ENCODE measurements at regions not wholly inside any gene's neighbourhood (a gene's known extent, or its start where the extent isn't known, plus 50 kb on each side); places are given as distances from the start of the nearest gene placed in this dataset.

- intact Hi-C loops (cut with micrococcal nuclease; ENCODE audit: unreplicated experiment), result no loop called here
- Mint-ChIP-seq H3K27me3 (ENCODE audit: insufficient read depth, unreplicated experiment) (peaks cover 5% of the 10 kb centered on the region), H3K4me3 (ENCODE audit: unreplicated experiment) (no peak overlapping the region), H3K4me1 (ENCODE audit: low read depth, unreplicated experiment) (no peaks in the 10 kb centered on the region), H3K36me3 (ENCODE audit: insufficient read depth, unreplicated experiment) (no peaks in the 10 kb centered on the region), H3K27ac (ENCODE audit: unreplicated experiment) (no peak overlapping the region), H3K9me3 (ENCODE audit: unreplicated experiment) (no peaks in the 10 kb centered on the region)
- TF ChIP-seq CTCF (IDR thresholded peaks at IDR 0.05; ENCODE audit: insufficient read depth in 1 of 2, low read depth in 1 of 2, low read length in 1 of 2, severe bottlenecking in 1 of 2, unreplicated experiment in 1 of 2), result no peak
- CTCF ChIA-PET, result interaction anchor here (1.0 kb wide), 1 partner anchor 28 kb away, joined by 3 read pairs; no protein-coding TSS in a partner anchor
- Histone ChIP-seq H3K4me1 (no peaks in the 10 kb centered on the region), H3K4me3 (ENCODE audit: low read depth, low read length) (no peak overlapping the region), H3K9me3 (no peaks in the 10 kb centered on the region), H3K36me3 (ENCODE audit: control insufficient read depth, insufficient read depth, low read length) (no peaks in the 10 kb centered on the region), H3K27me3 (replicated peaks; ENCODE audit: control insufficient read depth, insufficient read depth, low read length) (no peaks in the 10 kb centered on the region)
- BruUV-seq (replicated peaks), result no TSS peak
- no peak for DNase-seq
- POLR2A ChIA-PET, result no interaction called here
These were observed 107.0 kb downstream of the RMI2 start for GRCh38 chr16:11452298-11452697.

GRCh38 chr16:11452746-11453389 lies 107.6 kb downstream of the RMI2 start:
- H3K9me3 ChIP-seq, result no peaks in the 10 kb centered on the region
- TF ChIP-seq CTCF (IDR thresholded peaks at IDR 0.05; ENCODE audit: insufficient read depth in 1 of 2, low read depth in 1 of 2, low read length in 1 of 2, severe bottlenecking in 1 of 2, unreplicated experiment in 1 of 2), result no peak
- no peaks in the 10 kb centered on the region for H3K4me1 ChIP-seq
- no peaks in the 10 kb centered on the region for H3K36me3 ChIP-seq (ENCODE audit: control insufficient read depth, insufficient read depth, low read length)
- no peak for DNase-seq
- Mint-ChIP-seq H3K27ac (ENCODE audit: unreplicated experiment) (no peak overlapping the region), H3K4me3 (ENCODE audit: unreplicated experiment) (no peak overlapping the region), H3K27me3 (ENCODE audit: insufficient read depth, unreplicated experiment) (peaks cover 5% of the 10 kb centered on the region), H3K36me3 (ENCODE audit: insufficient read depth, unreplicated experiment) (no peaks in the 10 kb centered on the region), H3K9me3 (ENCODE audit: unreplicated experiment) (no peaks in the 10 kb centered on the region), H3K4me1 (ENCODE audit: low read depth, unreplicated experiment) (no peaks in the 10 kb centered on the region)
- POLR2A ChIA-PET, result no interaction called here
- intact Hi-C loops (cut with micrococcal nuclease; ENCODE audit: unreplicated experiment), result no loop called here
- CTCF ChIA-PET, result interaction anchor here (1.0 kb wide), 1 partner anchor 28 kb away, joined by 3 read pairs; no protein-coding TSS in a partner anchor
- no peak overlapping the region for H3K4me3 ChIP-seq (ENCODE audit: low read depth, low read length)
- no TSS peak for BruUV-seq (replicated peaks)
- H3K27me3 ChIP-seq (replicated peaks; ENCODE audit: control insufficient read depth, insufficient read depth, low read length), result no peaks in the 10 kb centered on the region

- H3K9me3 Mint-ChIP-seq (ENCODE audit: unreplicated experiment), result no peaks in the 10 kb centered on the region
These were observed 111.5 kb downstream of the RMI2 start for GRCh38 chr16:11456741-11457140.

More at GRCh38 chr16:11456741-11457140, 111.5 kb downstream of the RMI2 start:
- Histone ChIP-seq H3K4me1 (no peaks in the 10 kb centered on the region), H3K27me3 (replicated peaks; ENCODE audit: control insufficient read depth, insufficient read depth, low read length) (no peaks in the 10 kb centered on the region), H3K36me3 (ENCODE audit: control insufficient read depth, insufficient read depth, low read length) (no peaks in the 10 kb centered on the region), H3K9me3 (no peaks in the 10 kb centered on the region), H3K4me3 (ENCODE audit: low read depth, low read length) (no peak overlapping the region)
- DNase-seq, result no peak
- Mint-ChIP-seq H3K36me3 (ENCODE audit: insufficient read depth, unreplicated experiment) (no peaks in the 10 kb centered on the region), H3K27ac (ENCODE audit: unreplicated experiment) (no peak overlapping the region), H3K4me1 (ENCODE audit: low read depth, unreplicated experiment) (no peaks in the 10 kb centered on the region), H3K4me3 (ENCODE audit: unreplicated experiment) (no peak overlapping the region), H3K27me3 (ENCODE audit: insufficient read depth, unreplicated experiment) (peaks cover 5% of the 10 kb centered on the region)
- BruUV-seq (replicated peaks), result no TSS peak
- intact Hi-C loops (cut with micrococcal nuclease; ENCODE audit: unreplicated experiment), result no loop called here
- CTCF ChIA-PET, result no interaction called here
- TF ChIP-seq CTCF (IDR thresholded peaks at IDR 0.05; ENCODE audit: insufficient read depth in 1 of 2, low read depth in 1 of 2, low read length in 1 of 2, severe bottlenecking in 1 of 2, unreplicated experiment in 1 of 2), result no peak
- POLR2A ChIA-PET, result no interaction called here
